ENCODE measurements at regions not wholly inside any gene's neighbourhood (a gene's known extent, or its start where the extent isn't known, plus 50 kb on each side); places are given as distances from the start of the nearest gene placed in this dataset.

- TF ChIP-seq CTCF (conservative IDR thresholded peaks at IDR 0.05; ENCODE audit: low read length) (no peak), EZH2phosphoT487 (IDR thresholded peaks at IDR 0.05; ENCODE audit: borderline replicate concordance, low read depth, low read length) (no peak)
Observed at GRCh38 chr13:106095406-106095805, 440.1 kb downstream of the EFNB2 start.

Data from OCI-LY7 (cell line).